SK-N-SH (cell line): ENCODE measurements at regions not wholly inside any gene's neighbourhood (a gene's known extent, or its start where the extent isn't known, plus 50 kb on each side); places are given as distances from the start of the nearest gene placed in this dataset.
A peak's percentile ranks its signal among the peaks of the same experiment; 100 is the strongest.

ENCODE experiments used
- CTCF ChIA-PET: fragments of 300-600, 350-600 bp; formaldehyde crosslinking; extraction: SDS; loops from one replicate; lab custom pipeline; 2021; lab: Yijun Ruan, JAX
- POLR2A ChIA-PET: fragments of 350-600 bp; sonication (Branson Sonifier 250); formaldehyde crosslinking; extraction: SDS; loops from one replicate; lab custom pipeline; 2020; ENCODE audit warnings: antibody characterized with exemption, inconsistent platforms; lab: Yijun Ruan, JAX
- DNase-seq: peaks from one replicate; pipeline ENCODE4 v3.0.0; 2012
- H2AFZ ChIP-seq: fragments of 200-600 bp; sonication (generic); 2 replicates; pipeline ENCODE4 v1.8.1; 2016; ENCODE audit warnings: antibody characterized with exemption, mild to moderate bottlenecking, low read depth
- H3F3A ChIP-seq: fragments of 200-600 bp; sonication (generic); replicated peaks from 2 replicates; pipeline ENCODE3; 2016; ENCODE audit warnings: antibody characterized with exemption, mild to moderate bottlenecking; ENCODE audit not compliant: insufficient read depth
- H3K27ac ChIP-seq, 2 experiments: fragments of 200-500 bp in 1 of 2; fragments of 200-600 bp in 1 of 2; sonication (Bioruptor generic) in 1 of 2; sonication (generic), shearing (Covaris generic) in 1 of 2; 2 replicates each; pipeline versions ENCODE4 v1.5.1 to v1.6.1; 2014 to 2016; ENCODE audit warnings: low read depth in 2 of 2, inconsistent platforms in 1 of 2, low read length in 1 of 2, mild to moderate bottlenecking in 1 of 2, mixed read lengths in 1 of 2
- H3K27me3 ChIP-seq: fragments of 200-600 bp; sonication (generic), shearing (Covaris generic); 2 replicates; pipeline ENCODE4 v1.6.1; 2016; ENCODE audit warnings: mixed run types; ENCODE audit not compliant: insufficient read depth
- H3K36me3 ChIP-seq, 2 experiments: fragments of 200-500 bp in 1 of 2; fragments of 200-600 bp in 1 of 2; sonication (Bioruptor generic) in 1 of 2; sonication (generic) in 1 of 2; replicated peaks in 1 of 2; 2 replicates each; pipeline versions ENCODE3 to v1.5.1; 2014 to 2016; ENCODE audit warnings: low read length in 1 of 2, mild to moderate bottlenecking in 1 of 2; ENCODE audit not compliant: insufficient read depth in 2 of 2, control insufficient read depth in 1 of 2
- H3K4me1 ChIP-seq, 2 experiments: fragments of 200-500 bp in 1 of 2; fragments of 200-600 bp in 1 of 2; sonication (Bioruptor generic) in 1 of 2; sonication (generic), shearing (Covaris generic) in 1 of 2; 2 replicates each; pipeline versions ENCODE4 v1.5.1 to v1.6.1; 2014 to 2016; ENCODE audit warnings: low read depth in 1 of 2, low read length in 1 of 2, mixed run types in 1 of 2; ENCODE audit not compliant: insufficient read depth in 2 of 2, control insufficient read depth in 1 of 2
- H3K4me2 ChIP-seq: fragments of 200-600 bp; sonication (generic), shearing (Covaris generic); 2 replicates; pipeline ENCODE4 v1.6.1; 2017; ENCODE audit warnings: mixed run types
- H3K4me3 ChIP-seq, 2 experiments: fragments of 200-500 bp in 1 of 2; fragments of 200-600 bp in 1 of 2; sonication (Bioruptor generic) in 1 of 2; sonication (generic), shearing (Covaris generic) in 1 of 2; 2 replicates each; pipeline versions ENCODE4 v1.5.1 to v1.8.1; 2014 to 2016; ENCODE audit warnings: low read depth in 2 of 2, inconsistent platforms in 1 of 2, low read length in 1 of 2, mild to moderate bottlenecking in 1 of 2, mixed read lengths in 1 of 2, moderate library complexity in 1 of 2
- H3K79me2 ChIP-seq: fragments of 200-600 bp; sonication (generic); 2 replicates; pipeline ENCODE4 v1.8.1; 2017; ENCODE audit warnings: mild to moderate bottlenecking; ENCODE audit not compliant: insufficient read depth
- H3K9ac ChIP-seq: fragments of 200-600 bp; sonication (generic); 2 replicates; pipeline ENCODE4 v1.6.1; 2017; ENCODE audit warnings: mixed run types
- H3K9me2 ChIP-seq: fragments of 200-600 bp; sonication (generic); 2 replicates; pipeline ENCODE4 v1.6.1; 2017; ENCODE audit warnings: mixed run types
- H3K9me3 ChIP-seq: fragments of 200-600 bp; sonication (generic); 2 replicates; pipeline ENCODE4 v1.6.1; 2017; ENCODE audit warnings: mixed run types, mild to moderate bottlenecking, moderate library complexity
- H4K20me1 ChIP-seq: fragments of 200-600 bp; sonication (generic); 2 replicates; pipeline ENCODE4 v1.6.1; 2017; ENCODE audit warnings: mild to moderate bottlenecking, mixed run types; ENCODE audit not compliant: insufficient read depth
- CHD2 ChIP-seq: fragments of 150-350 bp; IDR thresholded peaks from 2 replicates; pipeline ENCODE4 v1.6.1; 2018; ENCODE audit warnings: low read length; ENCODE audit not compliant: partially characterized antibody
- EP300 ChIP-seq, 2 experiments: IDR thresholded peaks; 2 replicates each; pipeline versions ENCODE4 v1.4.0 to v1.6.1; 2012; ENCODE audit warnings: borderline replicate concordance in 1 of 2, low read depth in 1 of 2, low read length in 1 of 2
- EZH2phosphoT487 ChIP-seq: fragments of 200-600 bp; sonication (generic); IDR thresholded peaks from 2 replicates; pipeline ENCODE4 v1.6.1; 2017; ENCODE audit warnings: low read depth, mixed run types, mild to moderate bottlenecking, antibody characterized with exemption, moderate library complexity, borderline replicate concordance
- FOXJ3 ChIP-seq: sonication (generic); formaldehyde crosslinking; IDR thresholded peaks from 2 replicates; pipeline ENCODE4 v1.5.1; 2020; ENCODE audit warnings: mild to moderate bottlenecking, missing genetic modification reagents
- FOXM1 ChIP-seq: IDR thresholded peaks from 2 replicates; pipeline ENCODE4 v1.4.0; 2012; ENCODE audit warnings: low read depth, mild to moderate bottlenecking
- JUND ChIP-seq: IDR thresholded peaks from 2 replicates; pipeline ENCODE4 v1.4.0; 2012
- MAX ChIP-seq: IDR thresholded peaks from 2 replicates; pipeline ENCODE4 v1.4.0; 2012; ENCODE audit warnings: low read depth
- MEF2A ChIP-seq: IDR thresholded peaks from 2 replicates; pipeline ENCODE4 v1.4.0; 2012; ENCODE audit warnings: low read depth, borderline replicate concordance
- MXI1 ChIP-seq: IDR thresholded peaks from 2 replicates; pipeline ENCODE4 v1.6.1; 2012; ENCODE audit warnings: mild to moderate bottlenecking, low read depth, low read length, improper control_type of control experiment
- NRF1 ChIP-seq: IDR thresholded peaks from 2 replicates; pipeline ENCODE4 v1.6.1; 2012; ENCODE audit warnings: low read depth, mild to moderate bottlenecking, low read length
- PBX3 ChIP-seq: IDR thresholded peaks from 2 replicates; pipeline ENCODE4; 2012
- RAD21 ChIP-seq: IDR thresholded peaks from 2 replicates; pipeline ENCODE4 v1.6.1; 2012; ENCODE audit warnings: mild to moderate bottlenecking, low read length
- RCOR1 ChIP-seq: fragments of 150-350 bp; IDR thresholded peaks from 2 replicates; pipeline ENCODE4 v1.6.1; 2017; ENCODE audit warnings: antibody characterized with exemption, low read length
- REST ChIP-seq: IDR thresholded peaks from 2 replicates; pipeline ENCODE4 v1.6.1; 2012; ENCODE audit warnings: mild to moderate bottlenecking, low read depth, low read length, moderate library complexity
- RFX5 ChIP-seq: IDR thresholded peaks from 2 replicates; pipeline ENCODE4 v1.6.1; 2012; ENCODE audit warnings: mild to moderate bottlenecking, improper control_type of control experiment, low read length
- RXRA ChIP-seq: IDR thresholded peaks from 2 replicates; pipeline ENCODE4 v1.4.0; 2012; ENCODE audit warnings: low read depth, mild to moderate bottlenecking, borderline replicate concordance
- SMC3 ChIP-seq: IDR thresholded peaks from 2 replicates; pipeline ENCODE4 v1.6.1; 2012; ENCODE audit warnings: low read depth, low read length, improper control_type of control experiment
- TCF12 ChIP-seq: IDR thresholded peaks from 2 replicates; pipeline ENCODE4 v1.4.0; 2012
- USF1 ChIP-seq: IDR thresholded peaks from 2 replicates; pipeline ENCODE4 v1.4.0; 2012; ENCODE audit warnings: low read depth, borderline replicate concordance
- USF2 ChIP-seq: fragments of 150-350 bp; IDR thresholded peaks from 2 replicates; pipeline ENCODE4 v1.6.1; 2017; ENCODE audit warnings: antibody characterized with exemption, low read length, low read depth, borderline replicate concordance
- YY1 ChIP-seq: IDR thresholded peaks from 2 replicates; pipeline ENCODE4 v1.4.0; 2012; ENCODE audit warnings: low read depth, mild to moderate bottlenecking
- WGBS: methylation state at CpG from one replicate; pipeline ENCODE4 v1.1.6; 2017; ENCODE audit warnings: low lambda C conversion rate; 5-methylcytosine and 5-hydroxymethylcytosine counted together
- TF ChIP-seq, protein P1 (sequence below): fragments of 200-600 bp; sonication (generic); IDR thresholded peaks from 2 replicates; pipeline ENCODE4 v1.6.1; 2017; ENCODE audit warnings: antibody characterized with exemption, mild to moderate bottlenecking, moderate library complexity
- TF ChIP-seq, protein P2 (sequence below): IDR thresholded peaks from 2 replicates; pipeline ENCODE4 v1.4.0; 2012; ENCODE audit warnings: low read depth, borderline replicate concordance

DNA sequence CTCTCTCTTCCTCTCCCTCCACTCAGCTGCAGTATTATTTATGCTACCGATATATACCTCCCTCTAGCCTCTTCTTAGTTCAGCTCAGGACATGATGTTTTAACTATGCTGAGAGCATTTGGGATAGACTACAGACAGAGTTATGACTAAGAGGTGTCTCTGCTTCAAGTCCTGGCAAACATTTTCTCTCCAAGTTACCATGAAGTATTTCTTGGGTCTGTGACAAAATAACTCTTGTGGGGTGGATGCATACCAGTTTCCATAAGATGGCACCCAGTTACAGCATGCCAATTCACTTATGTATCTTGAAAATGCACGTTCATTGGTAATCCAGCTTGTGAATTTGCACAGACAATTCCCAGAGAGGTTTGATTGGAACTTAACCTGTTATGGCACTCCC, 737.6 kb downstream of the SLC4A3 start (continued):
- TF ChIP-seq USF2 (no peak), PBX3 (0 out of 2 replicates have a peak, but pooled peaks have one; percentile 28), FOXJ3 (CRISPR knock-in tag) (no peak)

DNA sequence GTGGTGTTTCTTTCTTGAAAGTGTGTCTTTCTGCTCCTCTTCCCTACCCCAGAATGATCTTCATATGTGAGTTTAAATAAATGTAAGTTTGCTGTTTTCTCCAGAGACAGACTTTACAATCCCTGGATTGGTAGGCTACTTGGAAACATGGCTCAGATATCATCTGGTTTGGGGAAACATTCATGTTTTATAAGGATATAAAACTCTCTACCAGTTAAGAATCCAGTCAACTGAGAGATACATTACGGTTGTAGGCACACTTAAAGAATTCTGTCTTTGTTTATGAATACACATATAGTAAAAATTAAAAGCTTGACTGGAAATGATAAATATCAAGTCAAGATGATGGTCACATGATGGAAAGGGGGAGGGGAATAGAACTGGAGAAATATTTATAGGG, 739.3 kb downstream of the SLC4A3 start:
- TF ChIP-seq YY1 (no peak), EP300 (IDR thresholded peaks at IDR 0.05; ENCODE audit: borderline replicate concordance in 1 of 2, low read depth in 1 of 2, low read length in 1 of 2) (no peak), TCF12 (no peak), REST (no peak), USF1 (no peak), RFX5 (no peak), RXRA (no peak), RCOR1 (no peak), CHD2 (no peak), MAX (no peak), JUND (no peak), MEF2A (no peak), FOXM1 (no peak), MXI1 (no peak), EZH2phosphoT487 (no peak), NRF1 (no peak), RAD21 (no peak), SMC3 (no peak)
- TF ChIP-seq, protein P1, sequence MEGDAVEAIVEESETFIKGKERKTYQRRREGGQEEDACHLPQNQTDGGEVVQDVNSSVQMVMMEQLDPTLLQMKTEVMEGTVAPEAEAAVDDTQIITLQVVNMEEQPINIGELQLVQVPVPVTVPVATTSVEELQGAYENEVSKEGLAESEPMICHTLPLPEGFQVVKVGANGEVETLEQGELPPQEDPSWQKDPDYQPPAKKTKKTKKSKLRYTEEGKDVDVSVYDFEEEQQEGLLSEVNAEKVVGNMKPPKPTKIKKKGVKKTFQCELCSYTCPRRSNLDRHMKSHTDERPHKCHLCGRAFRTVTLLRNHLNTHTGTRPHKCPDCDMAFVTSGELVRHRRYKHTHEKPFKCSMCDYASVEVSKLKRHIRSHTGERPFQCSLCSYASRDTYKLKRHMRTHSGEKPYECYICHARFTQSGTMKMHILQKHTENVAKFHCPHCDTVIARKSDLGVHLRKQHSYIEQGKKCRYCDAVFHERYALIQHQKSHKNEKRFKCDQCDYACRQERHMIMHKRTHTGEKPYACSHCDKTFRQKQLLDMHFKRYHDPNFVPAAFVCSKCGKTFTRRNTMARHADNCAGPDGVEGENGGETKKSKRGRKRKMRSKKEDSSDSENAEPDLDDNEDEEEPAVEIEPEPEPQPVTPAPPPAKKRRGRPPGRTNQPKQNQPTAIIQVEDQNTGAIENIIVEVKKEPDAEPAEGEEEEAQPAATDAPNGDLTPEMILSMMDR, result no peak
- TF ChIP-seq, protein P2, sequence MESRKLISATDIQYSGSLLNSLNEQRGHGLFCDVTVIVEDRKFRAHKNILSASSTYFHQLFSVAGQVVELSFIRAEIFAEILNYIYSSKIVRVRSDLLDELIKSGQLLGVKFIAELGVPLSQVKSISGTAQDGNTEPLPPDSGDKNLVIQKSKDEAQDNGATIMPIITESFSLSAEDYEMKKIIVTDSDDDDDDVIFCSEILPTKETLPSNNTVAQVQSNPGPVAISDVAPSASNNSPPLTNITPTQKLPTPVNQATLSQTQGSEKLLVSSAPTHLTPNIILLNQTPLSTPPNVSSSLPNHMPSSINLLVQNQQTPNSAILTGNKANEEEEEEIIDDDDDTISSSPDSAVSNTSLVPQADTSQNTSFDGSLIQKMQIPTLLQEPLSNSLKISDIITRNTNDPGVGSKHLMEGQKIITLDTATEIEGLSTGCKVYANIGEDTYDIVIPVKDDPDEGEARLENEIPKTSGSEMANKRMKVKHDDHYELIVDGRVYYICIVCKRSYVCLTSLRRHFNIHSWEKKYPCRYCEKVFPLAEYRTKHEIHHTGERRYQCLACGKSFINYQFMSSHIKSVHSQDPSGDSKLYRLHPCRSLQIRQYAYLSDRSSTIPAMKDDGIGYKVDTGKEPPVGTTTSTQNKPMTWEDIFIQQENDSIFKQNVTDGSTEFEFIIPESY, result no peak
- Histone ChIP-seq H3K27ac (no peak overlapping the region), H3K27me3 (no peaks in the 10 kb centered on the region), H3K36me3 (no peaks in the 10 kb centered on the region), H2AFZ (no peak overlapping the region), H3K9me3 (no peaks in the 10 kb centered on the region), H3K79me2 (no peaks in the 10 kb centered on the region), H3K9me2 (no peaks in the 10 kb centered on the region), H4K20me1 (no peaks in the 10 kb centered on the region), H3K4me3 (no peak overlapping the region), H3K9ac (no peak overlapping the region), H3K4me1 (no peaks in the 10 kb centered on the region), H3K4me2 (no peak overlapping the region), H3F3A (peaks cover 5% of the 10 kb centered on the region)
- WGBS, result 23% methylated on average over 1 of the region's 1 CpG
- POLR2A ChIA-PET, result no interaction called here
- CTCF ChIA-PET, result no interaction called here
- no peak for DNase-seq
